Hepatocyte (in vitro differentiated cells): ENCODE measurements at regions not wholly inside any gene's neighbourhood (a gene's known extent, or its start where the extent isn't known, plus 50 kb on each side); places are given as distances from the start of the nearest gene placed in this dataset.
A peak's percentile ranks its signal among the peaks of the same experiment; 100 is the strongest.

Source experiments
- DNase-seq: peaks from one replicate; pipeline ENCODE4 v3.0.0-alpha.2; 2016; ENCODE audit warnings: low spot score
- H2AFZ ChIP-seq: fragments of 200-600 bp; sonication (generic); 2 replicates; pipeline ENCODE4 v1.6.0; 2016; ENCODE audit warnings: antibody characterized with exemption, mild to moderate bottlenecking
- H3K27ac ChIP-seq: fragments of 200-600 bp; sonication (generic); 2 replicates; pipeline ENCODE4 v1.5.1; 2016; ENCODE audit warnings: mild to moderate bottlenecking
- H3K27me3 ChIP-seq: fragments of 200-600 bp; sonication (generic); 2 replicates; pipeline ENCODE4 v1.6.1; 2016
- H3K36me3 ChIP-seq: fragments of 200-600 bp; sonication (generic); replicated peaks from 2 replicates; pipeline ENCODE4 v1.5.1; 2016; ENCODE audit warnings: low read depth; ENCODE audit not compliant: insufficient read depth
- H3K4me1 ChIP-seq: fragments of 200-600 bp; sonication (generic); 2 replicates; pipeline ENCODE4 v1.5.1; 2016; ENCODE audit warnings: mild to moderate bottlenecking, moderate library complexity; ENCODE audit not compliant: insufficient read depth
- H3K4me2 ChIP-seq: fragments of 200-600 bp; sonication (generic); 2 replicates; pipeline ENCODE4 v1.6.0; 2016
- H3K4me3 ChIP-seq: fragments of 200-600 bp; sonication (generic); 2 replicates; pipeline ENCODE4 v1.5.1; 2016; ENCODE audit warnings: mild to moderate bottlenecking
- H3K79me2 ChIP-seq: fragments of 200-600 bp; sonication (generic); 2 replicates; pipeline ENCODE4 v1.6.0; 2017; ENCODE audit warnings: mild to moderate bottlenecking
- H3K9me2 ChIP-seq: fragments of 200-600 bp; sonication (generic); replicated peaks from 2 replicates; pipeline ENCODE4 v1.6.0; 2017; ENCODE audit warnings: mild to moderate bottlenecking; ENCODE audit not compliant: insufficient read depth
- H3K9me3 ChIP-seq: fragments of 200-600 bp; sonication (generic); 2 replicates; pipeline ENCODE4 v1.5.1; 2016; ENCODE audit warnings: low read depth, mild to moderate bottlenecking
- H4K20me1 ChIP-seq: fragments of 200-600 bp; sonication (generic); 2 replicates; pipeline ENCODE4 v1.6.0; 2016; ENCODE audit warnings: mild to moderate bottlenecking; ENCODE audit not compliant: insufficient read depth, poor library complexity, severe bottlenecking
- CTCF ChIP-seq: fragments of 200-600 bp; sonication (generic); IDR thresholded peaks from 2 replicates; pipeline ENCODE4 v1.5.1; 2016; ENCODE audit warnings: antibody characterized with exemption, mild to moderate bottlenecking; ENCODE audit not compliant: poor library complexity
- EZH2 ChIP-seq: fragments of 200-600 bp; sonication (generic); IDR thresholded peaks from 2 replicates; pipeline ENCODE4 v1.6.1; 2016; ENCODE audit warnings: antibody characterized with exemption, mild to moderate bottlenecking, borderline replicate concordance
- EZH2phosphoT487 ChIP-seq: fragments of 200-600 bp; sonication (generic); IDR thresholded peaks from one replicate; pipeline ENCODE4 v1.6.1; 2018; ENCODE audit warnings: antibody characterized with exemption, mild to moderate bottlenecking, low read depth, moderate library complexity; ENCODE audit not compliant: unreplicated experiment, severe bottlenecking
- WGBS: methylation state at CpG from one replicate; pipeline ENCODE4 v1.1.6; 2016; ENCODE audit warnings: low lambda C conversion rate; ENCODE audit errors: missing lambda C conversion rate; 5-methylcytosine and 5-hydroxymethylcytosine counted together

GRCh38 chr5:124416627-124417026, 329.8 kb downstream of the ZNF608 start:
- no peaks in the 10 kb centered on the region for H3K9me3 ChIP-seq
- TF ChIP-seq CTCF, result no peak
- TF ChIP-seq EZH2phosphoT487, result no peak
- no peak for TF ChIP-seq EZH2
- H3K9me2 ChIP-seq, result no peaks in the 10 kb centered on the region
- 97% methylated on average over 3 of the region's 3 CpGs for WGBS
- H3K4me3 ChIP-seq, result no peak overlapping the region
- H3K4me1 ChIP-seq, result no peaks in the 10 kb centered on the region
- no peaks in the 10 kb centered on the region for H3K36me3 ChIP-seq
- no peak for DNase-seq
- H2AFZ ChIP-seq, result no peak overlapping the region
- H3K4me2 ChIP-seq, result no peak overlapping the region
- no peaks in the 10 kb centered on the region for H4K20me1 ChIP-seq
- no peaks in the 10 kb centered on the region for H3K27me3 ChIP-seq
- H3K79me2 ChIP-seq, result no peaks in the 10 kb centered on the region
- no peak overlapping the region for H3K27ac ChIP-seq

- WGBS, result 96% methylated on average over 3 of the region's 3 CpGs
Measured at GRCh38 chr5:124414973-124415372, 331.5 kb downstream of the ZNF608 start.

GRCh38 chr5:124410539-124411488, 335.6 kb downstream of the ZNF608 start:
- Histone ChIP-seq H4K20me1 (no peaks in the 10 kb centered on the region), H3K79me2 (no peaks in the 10 kb centered on the region), H3K4me1 (no peaks in the 10 kb centered on the region), H3K4me2 (no peak overlapping the region), H3K9me2 (no peaks in the 10 kb centered on the region), H3K9me3 (no peaks in the 10 kb centered on the region), H2AFZ (no peak overlapping the region), H3K27me3 (no peaks in the 10 kb centered on the region), H3K4me3 (no peak overlapping the region), H3K36me3 (no peaks in the 10 kb centered on the region), H3K27ac (no peak overlapping the region)
- WGBS, result 96% methylated on average over 3 of the region's 3 CpGs
- TF ChIP-seq EZH2 (no peak), CTCF (peak; percentile 22)
- no peak for DNase-seq

More at GRCh38 chr5:124414973-124415372, 331.5 kb downstream of the ZNF608 start:
- Histone ChIP-seq H3K9me2 (no peaks in the 10 kb centered on the region), H2AFZ (no peak overlapping the region), H3K79me2 (no peaks in the 10 kb centered on the region), H3K4me3 (no peak overlapping the region), H3K4me1 (no peaks in the 10 kb centered on the region), H3K4me2 (no peak overlapping the region), H3K27ac (no peak overlapping the region), H3K36me3 (no peaks in the 10 kb centered on the region), H3K27me3 (no peaks in the 10 kb centered on the region), H3K9me3 (no peaks in the 10 kb centered on the region), H4K20me1 (no peaks in the 10 kb centered on the region)
- no peak for DNase-seq
- TF ChIP-seq EZH2phosphoT487 (no peak), EZH2 (no peak), CTCF (no peak)
